ENCODE measurements at regions not wholly inside any gene's neighbourhood (a gene's known extent, or its start where the extent isn't known, plus 50 kb on each side); places are given as distances from the start of the nearest gene placed in this dataset.
"Not testable (repeated sequence)": the region's sequence is repeated elsewhere in the genome, so short reads cannot be mapped to it uniquely, and the experiment has no call there.

DNA sequence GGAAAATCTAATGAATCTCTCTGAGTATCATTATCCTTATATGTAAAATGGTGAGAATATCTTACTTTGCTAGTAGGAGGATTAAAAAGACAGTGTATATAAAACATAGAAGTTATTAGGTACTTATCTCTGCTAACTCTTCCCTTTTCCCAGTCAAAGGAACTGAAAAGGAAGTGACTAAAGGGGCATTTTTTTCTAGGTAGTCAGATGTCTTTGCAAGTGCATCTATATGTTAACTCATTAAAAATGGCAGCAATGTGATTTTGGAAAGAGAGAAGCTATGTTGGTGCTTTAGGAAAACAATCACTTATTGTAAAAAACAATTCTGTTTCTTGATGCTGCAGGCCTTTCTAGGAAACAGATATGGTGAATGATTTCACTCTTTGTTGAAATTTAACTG is 180.9 kb downstream of the SAMD5 start:
- Histone ChIP-seq H3K27ac (no peak overlapping the region), H3K27me3 (no peaks in the 10 kb centered on the region), H3K4me1 (no peaks in the 10 kb centered on the region), H3K9me3 (no peaks in the 10 kb centered on the region), H3K36me3 (no peaks in the 10 kb centered on the region), H3K4me3 (no peak overlapping the region)
- intact Hi-C loops (cut with DNase I) = no loop called here
- no peak for DNase-seq
- no peak for TF ChIP-seq CTCF (IDR thresholded peaks at IDR 0.05)
- no peak for ATAC-seq

- intact Hi-C loops (cut with DNase I) = no loop called here
Observed at GRCh38 chr6:147691446-147691845, 183.0 kb downstream of the SAMD5 start.

DNA sequence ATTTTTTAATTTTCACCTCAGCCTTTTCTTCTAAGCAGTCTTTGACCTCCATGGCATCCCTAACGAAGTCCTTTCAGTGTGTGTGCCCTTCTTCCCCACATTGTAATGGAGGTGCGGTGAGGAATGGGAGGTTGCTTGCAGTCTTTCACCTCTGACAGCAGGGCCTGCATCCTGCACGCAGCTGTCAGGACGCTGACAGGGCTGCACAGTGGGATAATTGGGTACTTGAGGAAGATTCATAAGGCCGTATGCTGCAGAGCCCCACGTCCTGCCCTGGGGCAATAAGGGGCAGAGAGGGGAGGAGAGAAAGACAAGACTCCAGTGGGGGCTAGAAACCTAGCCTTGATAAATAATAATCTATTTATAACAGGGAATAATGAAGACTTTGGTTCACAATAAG is 184.7 kb downstream of the SAMD5 start:
- H3K27me3 ChIP-seq = no peaks in the 10 kb centered on the region
- H3K36me3 ChIP-seq = no peaks in the 10 kb centered on the region
- 86 to 89% methylated on average over 6 of the region's 6 CpGs for WGBS, 2 donors
- intact Hi-C loops (cut with DNase I) = no loop called here
- DNase-seq (no peak), ATAC-seq (no peak)
- no peak overlapping the region for H3K27ac ChIP-seq
- H3K9me3 ChIP-seq = no peaks in the 10 kb centered on the region
- no peak for TF ChIP-seq CTCF (IDR thresholded peaks at IDR 0.05)
- H3K4me3 ChIP-seq = no peak overlapping the region
- no peaks in the 10 kb centered on the region for H3K4me1 ChIP-seq

More at GRCh38 chr6:147691446-147691845, 183.0 kb downstream of the SAMD5 start:
- ATAC-seq (no peak), DNase-seq (no peak)
- no peak for TF ChIP-seq CTCF (IDR thresholded peaks at IDR 0.05)
- H3K4me3 ChIP-seq = no peak overlapping the region
- H3K36me3 ChIP-seq = no peaks in the 10 kb centered on the region
- H3K27ac ChIP-seq = no peak overlapping the region
- WGBS, 2 donors = 54 to 59% methylated on average over 2 of the region's 2 CpGs
- H3K9me3 ChIP-seq = no peaks in the 10 kb centered on the region
- no peaks in the 10 kb centered on the region for H3K27me3 ChIP-seq
- no peaks in the 10 kb centered on the region for H3K4me1 ChIP-seq

GRCh38 chr6:147694556-147694955 is 186.1 kb downstream of the SAMD5 start:
- H3K4me3 ChIP-seq; H3K27me3 ChIP-seq; H3K4me1 ChIP-seq; H3K36me3 ChIP-seq; intact Hi-C loops (cut with DNase I); DNase-seq; H3K27ac ChIP-seq; H3K9me3 ChIP-seq; ATAC-seq: not testable (repeated sequence)
- WGBS, 2 donors = 90 to 92% methylated on average over 3 of the region's 3 CpGs

DNA sequence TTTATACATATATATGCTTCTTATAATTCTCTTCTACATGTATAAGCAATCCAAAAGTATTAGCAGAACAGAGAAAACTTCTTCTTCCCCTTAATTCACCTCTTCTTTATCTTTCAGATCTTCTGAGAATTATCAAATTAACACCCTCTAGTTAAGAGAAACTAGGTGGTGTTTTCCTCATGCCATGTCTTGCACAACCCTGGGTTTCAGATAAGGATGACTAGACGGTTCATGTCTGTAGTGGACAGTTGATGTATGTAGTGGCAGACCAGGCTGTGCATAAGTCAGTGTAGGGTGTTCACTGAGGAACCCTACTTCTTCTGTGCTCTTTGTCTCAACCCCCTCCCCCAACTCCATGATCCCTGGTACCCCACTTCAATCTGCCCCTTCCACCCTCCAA is 187.3 kb downstream of the SAMD5 start:
- 85 to 88% methylated on average over 1 of the region's 1 CpG for WGBS, 2 donors
- TF ChIP-seq CTCF (IDR thresholded peaks at IDR 0.05) = no peak
- H3K27ac ChIP-seq = no peak overlapping the region
- ATAC-seq (no peak), DNase-seq (no peak)
- no peak overlapping the region for H3K4me3 ChIP-seq
- H3K4me1 ChIP-seq = peaks cover 0 to 10% (median 0%) of the 10 kb centered on the region in 9 donors
- intact Hi-C loops (cut with DNase I) = loop anchor here in 1 of 10 donors (1.0 kb wide), 1 partner anchor 30 kb away; no protein-coding TSS in a partner anchor
- no peaks in the 10 kb centered on the region for H3K9me3 ChIP-seq
- no peaks in the 10 kb centered on the region for H3K27me3 ChIP-seq
- H3K36me3 ChIP-seq = no peaks in the 10 kb centered on the region

Measured in heart right ventricle (tissue), 16 donors.